Progenitor cell of endocrine pancreas (in vitro differentiated cells): ENCODE measurements at regions not wholly inside any gene's neighbourhood (a gene's known extent, or its start where the extent isn't known, plus 50 kb on each side); places are given as distances from the start of the nearest gene placed in this dataset.
"Not testable (repeated sequence)": the region's sequence is repeated elsewhere in the genome, so short reads cannot be mapped to it uniquely, and the experiment has no call there.

Experiments
- DNase-seq: peaks from one replicate; pipeline ENCODE4 v3.0.0; 2021; ENCODE audit warnings: low spot score; ENCODE audit not compliant: unreplicated experiment
- H3K27ac Mint-ChIP-seq: 2 replicates; pipeline ENCODE4 v1.8.0; 2021; ENCODE audit warnings: mild to moderate bottlenecking, moderate library complexity, mixed read lengths
- H3K27me3 Mint-ChIP-seq: 2 replicates; pipeline ENCODE4 v1.8.0; 2021; ENCODE audit warnings: mixed read lengths
- H3K36me3 Mint-ChIP-seq: 2 replicates; pipeline ENCODE4 v1.8.0; 2022; ENCODE audit warnings: mixed read lengths; ENCODE audit not compliant: insufficient read depth
- H3K4me1 Mint-ChIP-seq: 2 replicates; pipeline ENCODE4 v1.8.0; 2021; ENCODE audit warnings: low read depth, mixed read lengths
- H3K4me3 Mint-ChIP-seq: 2 replicates; pipeline ENCODE4 v1.8.0; 2021; ENCODE audit warnings: low read depth, mild to moderate bottlenecking, moderate library complexity, mixed read lengths
- H3K9me3 Mint-ChIP-seq: 2 replicates; pipeline ENCODE4 v1.8.0; 2021; ENCODE audit warnings: low read depth, mixed read lengths
- TF ChIP-seq, protein P1 (sequence below): fragments of 200-600 bp; sonication (generic); IDR thresholded peaks from one replicate; pipeline ENCODE4 v1.5.0; 2021; ENCODE audit warnings: antibody characterized with exemption, mild to moderate bottlenecking; ENCODE audit not compliant: unreplicated experiment

DNA sequence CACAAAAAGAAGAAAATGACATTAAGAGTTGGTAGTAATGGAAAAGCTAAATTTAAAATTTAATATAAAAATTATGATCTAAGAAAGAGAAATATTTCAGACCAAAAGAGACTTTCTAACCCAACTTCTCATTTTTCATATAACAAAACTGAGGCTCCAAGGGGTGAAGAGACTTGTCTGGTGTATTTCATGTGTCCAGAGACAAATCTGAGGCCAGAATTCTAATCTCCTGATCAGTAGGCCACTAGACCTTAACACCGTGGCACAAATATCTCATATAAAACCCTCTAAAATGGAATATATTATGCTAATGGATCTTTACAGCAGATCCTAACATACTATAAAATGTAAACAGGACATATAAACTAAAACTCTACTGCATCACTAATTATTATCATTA, 275.7 kb upstream of the SLC16A7 start:
- no peaks in the 10 kb centered on the region for H3K36me3 Mint-ChIP-seq
- H3K27me3 Mint-ChIP-seq = no peaks in the 10 kb centered on the region
- TF ChIP-seq, protein P1, sequence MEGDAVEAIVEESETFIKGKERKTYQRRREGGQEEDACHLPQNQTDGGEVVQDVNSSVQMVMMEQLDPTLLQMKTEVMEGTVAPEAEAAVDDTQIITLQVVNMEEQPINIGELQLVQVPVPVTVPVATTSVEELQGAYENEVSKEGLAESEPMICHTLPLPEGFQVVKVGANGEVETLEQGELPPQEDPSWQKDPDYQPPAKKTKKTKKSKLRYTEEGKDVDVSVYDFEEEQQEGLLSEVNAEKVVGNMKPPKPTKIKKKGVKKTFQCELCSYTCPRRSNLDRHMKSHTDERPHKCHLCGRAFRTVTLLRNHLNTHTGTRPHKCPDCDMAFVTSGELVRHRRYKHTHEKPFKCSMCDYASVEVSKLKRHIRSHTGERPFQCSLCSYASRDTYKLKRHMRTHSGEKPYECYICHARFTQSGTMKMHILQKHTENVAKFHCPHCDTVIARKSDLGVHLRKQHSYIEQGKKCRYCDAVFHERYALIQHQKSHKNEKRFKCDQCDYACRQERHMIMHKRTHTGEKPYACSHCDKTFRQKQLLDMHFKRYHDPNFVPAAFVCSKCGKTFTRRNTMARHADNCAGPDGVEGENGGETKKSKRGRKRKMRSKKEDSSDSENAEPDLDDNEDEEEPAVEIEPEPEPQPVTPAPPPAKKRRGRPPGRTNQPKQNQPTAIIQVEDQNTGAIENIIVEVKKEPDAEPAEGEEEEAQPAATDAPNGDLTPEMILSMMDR = no peak
- no peak overlapping the region for H3K27ac Mint-ChIP-seq
- DNase-seq = no peak
- peaks cover 4% of the 10 kb centered on the region for H3K9me3 Mint-ChIP-seq
- H3K4me1 Mint-ChIP-seq = peaks cover 7% of the 10 kb centered on the region
- no peak overlapping the region for H3K4me3 Mint-ChIP-seq

DNA sequence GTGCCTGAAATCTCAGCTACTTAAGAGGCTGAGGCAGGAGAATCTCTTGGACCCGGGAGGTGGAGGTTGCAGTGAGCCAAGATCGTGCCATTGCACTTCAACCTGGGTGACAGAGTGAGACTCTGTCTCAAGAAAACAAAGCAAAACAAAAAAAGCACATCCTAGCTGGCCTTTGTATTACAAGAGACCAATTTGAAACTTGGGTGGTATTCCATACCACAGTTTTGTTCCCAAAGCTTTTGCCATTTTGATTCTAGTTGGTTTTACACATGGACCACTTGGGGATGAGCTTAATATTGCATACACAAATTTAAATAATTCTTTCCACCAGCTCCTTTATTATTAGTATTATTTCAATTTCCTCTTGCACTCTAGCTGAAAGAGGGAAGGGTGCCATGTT, 276.9 kb upstream of the SLC16A7 start:
- TF ChIP-seq, protein P1 = no peak
- no peak for DNase-seq
- Mint-ChIP-seq H3K27ac (no peak overlapping the region), H3K27me3 (no peaks in the 10 kb centered on the region), H3K36me3 (no peaks in the 10 kb centered on the region), H3K4me1 (peaks cover 7% of the 10 kb centered on the region), H3K9me3 (peaks cover 4% of the 10 kb centered on the region), H3K4me3 (no peak overlapping the region)

- H3K4me3 Mint-ChIP-seq = no peak overlapping the region
- peaks cover 8% of the 10 kb centered on the region for H3K9me3 Mint-ChIP-seq
- H3K4me1 Mint-ChIP-seq = peaks cover 7% of the 10 kb centered on the region
- no peak for DNase-seq
- TF ChIP-seq, protein P1 = no peak
- H3K27ac Mint-ChIP-seq = no peak overlapping the region
- no peaks in the 10 kb centered on the region for H3K36me3 Mint-ChIP-seq
- H3K27me3 Mint-ChIP-seq = no peaks in the 10 kb centered on the region
These were observed 278.2 kb upstream of the SLC16A7 start for GRCh38 chr12:59317598-59317997.

DNA sequence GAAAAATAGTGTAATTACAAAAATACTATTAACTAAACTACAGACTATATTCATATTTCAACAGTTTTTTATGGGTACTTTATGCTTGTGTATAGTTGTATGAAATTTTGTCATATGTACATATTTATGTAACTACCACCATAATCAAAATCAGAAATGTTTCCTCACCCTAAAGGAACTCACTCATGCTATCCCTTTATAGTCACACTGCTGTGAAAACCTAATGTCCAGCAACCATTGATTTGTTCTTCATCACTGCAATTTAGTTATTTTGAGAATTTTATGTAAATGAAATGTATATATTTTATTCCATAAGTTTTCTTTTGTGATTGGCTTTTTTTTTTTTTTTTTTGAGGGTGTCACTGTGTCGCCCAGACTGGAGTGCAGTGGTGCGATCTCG, 278.9 kb upstream of the SLC16A7 start:
- no peak for DNase-seq
- Mint-ChIP-seq H3K36me3 (no peaks in the 10 kb centered on the region), H3K9me3 (peaks cover 14% of the 10 kb centered on the region), H3K4me1 (peaks cover 5% of the 10 kb centered on the region), H3K4me3 (no peak overlapping the region), H3K27me3 (no peaks in the 10 kb centered on the region), H3K27ac (no peak overlapping the region)
- TF ChIP-seq, protein P1 = no peak

- H3K4me1 Mint-ChIP-seq, H3K27me3 Mint-ChIP-seq, H3K36me3 Mint-ChIP-seq, H3K4me3 Mint-ChIP-seq, H3K27ac Mint-ChIP-seq, DNase-seq: not testable (repeated sequence)
- H3K9me3 Mint-ChIP-seq = peaks cover 20% of the 10 kb centered on the region
These were observed 279.5 kb upstream of the SLC16A7 start for GRCh38 chr12:59316354-59316753.

- H3K4me1 Mint-ChIP-seq = no peaks in the 10 kb centered on the region
- TF ChIP-seq, protein P1 = no peak
These were observed 281.6 kb upstream of the SLC16A7 start for GRCh38 chr12:59314209-59314608.

More at GRCh38 chr12:59314209-59314608, 281.6 kb upstream of the SLC16A7 start:
- H3K4me3 Mint-ChIP-seq = no peak overlapping the region
- no peak for DNase-seq
- no peaks in the 10 kb centered on the region for H3K27me3 Mint-ChIP-seq
- H3K36me3 Mint-ChIP-seq = peaks cover 6% of the 10 kb centered on the region
- no peak overlapping the region for H3K27ac Mint-ChIP-seq
- peaks cover 28% of the 10 kb centered on the region for H3K9me3 Mint-ChIP-seq
